Activated CD4-positive, alpha-beta T cell treated with anti-CD3 and anti-CD28 coated beads for 24 hours (primary cell): ENCODE measurements at regions not wholly inside any gene's neighbourhood (a gene's known extent, or its start where the extent isn't known, plus 50 kb on each side); places are given as distances from the start of the nearest gene placed in this dataset.

ENCODE experiments used
- DNase-seq, 2 donors: peaks; one replicate each; pipeline ENCODE4 v3.0.0-alpha.2; 2020; ENCODE audit warnings: low read depth in 2 of 2

DNA sequence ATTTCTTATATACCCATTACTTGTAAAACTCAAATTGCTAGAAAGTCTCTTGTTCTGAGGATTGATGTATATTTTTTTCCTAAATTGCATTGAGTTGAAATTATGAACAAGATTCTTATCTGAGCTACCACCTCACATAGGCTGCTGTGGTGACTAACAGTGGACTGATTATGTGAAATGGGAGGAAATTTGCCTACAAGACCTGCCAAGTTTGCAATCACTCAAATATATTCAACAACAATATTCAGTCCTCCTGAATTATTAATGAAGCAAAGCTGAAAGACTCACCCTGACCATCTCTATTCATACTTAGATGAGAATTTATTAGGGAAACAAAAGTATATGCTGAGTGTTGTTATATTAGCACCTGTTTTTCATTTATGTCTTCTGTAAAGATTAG is 412.6 kb upstream of the SEMA6D start:
- DNase-seq, result no peak

DNA sequence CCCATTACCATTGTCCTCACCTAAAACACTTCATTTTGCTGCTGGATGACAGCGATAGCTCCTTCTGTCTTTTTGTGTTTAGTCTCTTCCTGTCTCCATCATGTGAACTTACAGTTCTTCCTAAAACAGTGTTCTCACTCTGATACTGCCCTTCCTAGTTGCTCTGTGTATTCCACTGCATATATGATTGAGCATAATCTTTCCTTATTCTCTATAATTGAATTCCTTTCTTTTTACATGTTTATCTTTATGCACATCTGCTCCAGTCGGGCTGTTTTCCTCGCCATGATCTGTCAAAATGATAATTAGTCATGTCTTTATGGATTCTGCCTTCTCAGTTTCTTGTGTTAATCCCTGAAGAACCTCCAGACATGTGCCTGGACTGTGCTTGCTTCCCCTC is 405.1 kb upstream of the SEMA6D start:
- no peak for DNase-seq

DNA sequence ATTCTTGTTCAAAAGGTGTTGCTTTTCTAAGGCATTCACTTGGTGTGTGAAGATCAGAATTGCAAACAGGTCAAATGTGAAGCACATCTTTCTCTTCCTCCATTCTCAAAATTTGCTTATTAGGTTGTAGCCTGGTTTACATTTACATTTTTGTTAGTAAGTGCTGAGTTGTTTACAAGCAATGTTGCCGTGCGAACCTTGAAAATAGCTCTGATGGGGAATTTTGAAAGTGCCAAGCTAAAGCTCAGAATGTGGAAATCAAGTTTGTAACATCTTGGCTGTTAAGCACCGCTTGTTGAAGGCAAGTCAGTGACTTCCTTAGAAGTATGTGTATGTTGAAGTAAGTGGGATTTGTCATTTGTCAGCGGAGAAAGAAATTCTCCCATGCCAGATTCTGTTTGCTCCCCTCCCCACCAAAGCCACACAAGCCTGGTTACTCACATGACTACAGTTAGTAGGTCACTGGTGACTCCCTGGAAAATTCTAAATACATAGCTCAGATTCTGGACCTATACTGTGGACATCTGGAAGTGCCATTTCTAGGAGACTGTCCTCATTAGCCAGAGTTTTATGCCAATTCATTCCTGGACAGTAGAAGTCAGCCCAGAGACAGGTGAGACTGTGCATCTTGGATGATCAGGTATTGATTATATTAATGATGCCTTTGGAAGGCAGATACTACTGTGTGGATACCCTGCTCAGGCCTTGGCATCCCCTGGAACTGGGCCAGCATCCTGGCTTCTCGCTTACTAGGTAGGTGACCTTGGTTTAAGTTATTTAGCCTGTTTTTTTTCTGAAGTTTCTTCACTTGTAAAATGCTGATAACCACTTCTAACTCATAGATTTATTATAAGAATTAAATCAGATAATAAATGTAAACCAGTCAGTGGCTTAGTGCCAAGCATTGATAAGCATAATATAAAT is 390.6 kb upstream of the SEMA6D start:
- DNase-seq, result no peak

DNA sequence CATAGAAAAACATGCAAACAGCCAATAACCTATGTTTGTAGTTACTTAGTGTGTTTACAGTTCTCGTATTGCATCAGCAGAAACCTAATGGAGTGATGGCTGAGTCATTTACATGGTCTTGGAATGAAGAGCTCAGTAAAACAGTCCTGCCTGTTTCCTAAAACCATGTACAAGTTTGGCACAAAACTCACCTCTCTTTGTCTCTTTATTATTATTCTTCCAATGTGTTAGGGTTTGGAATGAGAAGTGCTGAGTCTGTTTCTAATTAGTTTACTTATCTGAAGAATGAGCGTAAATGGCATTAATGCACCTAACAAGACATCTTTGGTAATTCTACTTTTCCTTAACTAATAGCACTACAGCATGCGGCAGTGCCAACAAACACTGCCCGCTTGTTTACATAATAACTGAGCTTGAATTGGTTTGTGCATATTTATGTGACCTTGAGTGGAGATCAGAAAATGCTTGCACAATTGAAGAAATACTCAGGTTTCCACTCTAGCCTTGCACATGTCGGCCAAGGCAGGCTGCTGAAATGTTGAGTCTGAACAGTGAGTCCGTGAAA is 385.4 kb upstream of the SEMA6D start:
- DNase-seq, result no peak

DNA sequence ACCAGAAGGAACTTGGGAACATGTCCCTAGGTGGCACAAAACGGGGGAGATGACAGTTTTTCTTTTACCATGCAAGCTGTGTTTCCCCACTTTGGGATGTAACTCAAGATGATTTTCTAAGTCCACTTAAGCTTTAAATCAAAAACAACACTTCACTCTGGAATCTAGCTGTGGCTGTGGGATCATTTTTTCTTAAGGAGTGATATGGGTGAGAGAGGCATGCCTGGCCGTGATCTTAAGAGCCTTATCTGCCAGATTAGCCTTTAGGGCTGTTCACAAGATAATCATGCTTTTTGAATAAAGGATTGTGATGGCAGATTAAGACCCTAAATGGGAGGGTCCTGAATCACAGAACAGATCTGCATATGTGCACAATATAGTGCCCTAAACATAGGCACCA is 384.8 kb upstream of the SEMA6D start:
- DNase-seq, result no peak

DNA sequence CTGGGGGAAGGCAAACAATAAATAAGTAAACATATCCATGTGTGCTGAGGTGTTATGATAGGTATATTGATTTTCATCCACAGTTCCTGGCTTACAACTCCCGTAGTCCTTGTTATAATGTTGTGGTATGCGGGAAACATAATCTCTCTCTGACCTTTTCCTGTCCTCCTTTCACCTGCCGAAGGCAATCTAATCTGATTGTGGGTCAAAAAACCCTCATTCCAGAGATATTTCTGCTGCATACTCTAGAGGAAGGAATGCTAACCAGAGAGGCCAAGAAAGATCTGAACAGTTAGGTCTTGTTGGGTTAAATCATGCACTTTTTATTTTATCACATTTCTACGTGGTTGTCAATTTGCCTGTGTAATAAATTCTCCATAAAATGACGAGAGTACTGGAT is 383.6 kb upstream of the SEMA6D start:
- no peak for DNase-seq

DNA sequence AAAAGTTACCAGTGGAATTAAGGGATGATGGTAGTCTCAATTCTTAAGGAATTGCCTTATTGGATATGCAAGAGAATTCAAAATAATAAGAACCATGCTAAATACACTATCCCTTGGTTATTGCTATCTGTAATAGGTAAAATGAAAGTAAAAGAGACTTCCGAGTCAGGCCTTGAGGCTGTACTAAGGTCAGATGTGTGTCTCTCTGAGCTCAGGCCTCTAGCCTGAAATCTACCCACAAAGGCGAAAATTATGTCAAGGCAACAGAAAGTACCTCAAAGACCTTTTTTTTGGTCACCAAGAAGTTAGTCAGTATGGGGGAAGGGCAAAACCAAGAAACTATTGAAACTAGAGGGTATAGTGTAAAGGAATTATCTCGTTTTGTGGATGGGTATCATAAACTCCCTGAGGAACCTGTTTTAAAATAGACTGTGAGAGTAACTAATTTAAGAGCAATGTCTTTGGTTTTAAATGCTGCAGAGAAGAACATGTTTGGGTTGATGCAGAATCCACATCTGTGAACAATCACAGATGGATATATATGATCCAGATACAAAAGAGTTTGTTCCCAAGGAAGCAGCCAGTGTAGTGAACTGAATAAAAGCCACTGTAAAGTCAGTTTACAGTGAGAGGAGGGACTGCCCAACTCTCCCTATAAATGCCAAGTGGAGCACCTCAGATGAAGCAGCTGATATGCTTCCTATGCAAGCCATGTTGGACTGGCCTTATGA is 382.3 kb upstream of the SEMA6D start:
- no peak for DNase-seq

DNA sequence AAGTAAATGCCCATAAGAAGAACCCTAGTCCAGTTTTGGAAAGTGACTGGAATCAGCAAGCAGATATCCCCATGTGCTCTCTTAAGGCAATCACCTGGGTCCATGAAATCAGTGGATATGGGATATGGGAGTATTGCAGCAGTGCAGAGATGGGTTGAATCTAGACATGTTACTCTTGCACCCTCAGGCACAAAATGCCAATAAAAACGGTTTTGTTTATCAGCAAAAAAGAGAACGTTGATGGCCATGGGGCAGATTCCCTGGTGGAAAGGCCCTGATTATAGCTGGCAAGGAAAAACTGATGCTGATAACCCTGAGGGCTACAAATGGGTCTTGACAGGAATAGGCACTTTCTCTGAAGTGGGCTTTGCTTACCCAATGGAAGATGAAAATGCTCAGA is 380.2 kb upstream of the SEMA6D start:
- no peak for DNase-seq

DNA sequence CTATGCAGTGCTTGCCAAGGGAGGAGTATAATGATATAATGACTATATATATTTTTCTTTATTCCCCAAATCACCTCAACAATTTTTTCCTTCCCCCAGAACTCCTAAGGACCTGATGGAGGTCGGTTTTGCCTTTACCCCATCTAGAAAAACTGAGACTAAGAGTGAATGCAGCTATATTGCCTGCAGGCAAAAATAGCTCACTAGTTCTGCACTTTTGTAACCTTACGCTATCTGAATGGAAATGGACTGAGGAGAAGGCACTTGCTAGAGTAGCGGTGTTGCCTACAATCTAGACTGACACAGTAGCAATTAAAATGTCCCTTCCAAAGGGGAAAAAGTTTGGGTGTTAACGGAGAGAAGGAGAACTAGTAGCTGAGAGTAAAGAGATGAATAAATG is 379.5 kb upstream of the SEMA6D start:
- DNase-seq, result no peak

DNA sequence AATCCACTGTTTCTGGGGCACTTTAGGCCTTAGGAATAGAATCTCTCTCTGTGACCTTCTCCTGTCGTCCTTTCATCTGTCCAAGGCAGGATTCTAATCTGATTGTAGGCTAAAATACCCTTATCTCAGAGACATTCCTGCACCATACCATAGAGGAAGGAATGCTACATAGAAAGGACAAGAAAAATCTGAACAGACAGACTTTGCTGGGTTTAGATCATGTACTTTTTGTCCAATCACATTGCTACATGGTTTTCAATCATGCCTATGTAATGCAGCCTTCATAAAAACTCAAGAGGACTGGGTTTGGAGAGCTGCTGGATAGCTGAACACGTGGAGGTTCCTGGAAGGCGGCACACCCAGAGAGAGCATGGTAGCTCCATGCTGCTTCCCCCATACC is 378.5 kb upstream of the SEMA6D start:
- DNase-seq, result no peak

DNA sequence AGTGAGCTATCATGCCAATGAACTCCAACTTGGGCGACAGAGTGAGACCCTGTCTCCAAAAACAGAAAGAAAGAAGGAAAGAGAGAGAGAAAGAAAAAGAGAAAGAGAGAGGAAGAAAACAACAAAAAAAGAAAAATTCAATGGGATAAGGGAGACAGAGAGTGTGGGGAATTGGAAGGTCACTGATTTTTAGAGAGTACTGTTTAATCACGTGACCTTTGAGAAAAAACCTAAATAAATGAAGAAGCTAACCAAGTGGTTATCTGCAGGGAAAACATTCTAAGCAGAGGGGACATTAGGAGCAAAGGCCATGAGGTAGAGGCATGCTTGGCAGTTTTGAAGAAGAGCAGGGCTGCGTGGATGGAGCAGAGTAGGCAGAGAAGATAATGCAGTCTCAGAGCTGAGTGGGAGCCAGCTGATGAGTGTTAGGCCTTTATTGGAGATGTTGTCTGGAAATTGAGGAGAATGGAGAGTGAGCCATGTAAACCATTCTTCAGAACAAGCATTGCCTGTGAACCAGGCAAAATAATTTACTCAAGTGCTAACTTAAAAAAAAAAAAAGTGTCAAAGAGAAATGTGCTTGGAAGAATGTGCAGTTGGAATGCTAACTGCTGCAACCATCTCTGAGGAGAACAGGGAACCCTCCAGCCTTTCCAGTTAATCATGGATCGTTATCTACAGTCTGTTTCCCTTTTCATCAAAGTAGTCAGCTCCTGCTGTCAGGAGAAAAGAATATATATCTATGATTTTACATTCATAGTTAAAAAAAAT is 377.3 kb upstream of the SEMA6D start:
- no peak for DNase-seq

DNA sequence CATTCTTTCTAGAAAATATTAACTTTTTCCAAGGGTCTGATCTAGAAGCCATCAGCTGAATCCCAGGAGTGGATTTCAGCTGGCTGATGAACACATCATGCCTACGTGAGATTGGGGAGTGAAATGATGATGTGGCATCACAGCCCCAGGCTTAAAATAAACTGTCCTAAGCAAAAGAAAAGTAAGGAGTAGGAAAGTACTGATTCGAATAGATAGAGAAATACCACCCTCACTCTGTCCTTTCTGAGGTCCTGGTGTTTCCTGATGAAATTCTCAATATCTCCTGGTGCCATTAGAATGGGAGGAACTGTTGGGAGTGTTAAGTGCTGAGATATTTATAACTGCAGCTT is 376.8 kb upstream of the SEMA6D start:
- no peak for DNase-seq

DNA sequence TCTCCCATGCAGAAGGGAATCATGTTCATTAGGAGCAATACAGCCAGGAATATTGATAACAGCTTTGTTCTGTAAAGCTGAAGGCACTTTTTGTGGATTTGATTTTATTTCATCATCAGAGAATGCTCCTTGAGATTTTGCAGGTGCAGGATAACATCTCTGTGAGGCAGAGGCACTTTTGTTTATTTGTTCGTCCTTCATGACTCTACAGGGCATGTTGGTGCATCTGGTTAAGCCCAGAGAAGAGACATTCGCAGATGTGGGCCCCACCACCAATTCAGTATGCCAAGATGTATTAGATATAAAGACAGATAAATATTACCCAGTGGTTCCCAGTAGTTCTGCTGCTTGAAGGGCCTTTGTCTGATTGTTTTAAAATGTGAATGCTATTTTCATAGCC is 368.1 kb upstream of the SEMA6D start:
- no peak for DNase-seq

DNA sequence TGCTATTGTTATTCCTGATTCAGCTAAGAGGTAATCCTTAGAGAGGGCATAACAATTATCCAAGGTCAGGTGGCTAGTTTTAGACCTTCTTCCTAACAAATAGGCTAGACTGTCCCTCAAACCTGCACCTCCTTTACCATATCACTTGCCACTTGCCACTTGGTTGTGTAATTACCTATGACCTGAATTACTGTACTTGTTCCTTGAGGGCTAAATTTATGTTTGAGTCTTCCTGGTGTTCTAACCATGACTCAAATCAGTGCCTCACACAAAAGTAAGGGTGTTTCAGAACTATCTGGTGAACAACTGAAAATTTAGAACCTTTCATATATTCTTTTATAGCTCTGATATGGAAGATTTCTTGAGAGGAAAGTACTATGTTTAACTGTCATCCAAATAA is 365.8 kb upstream of the SEMA6D start:
- no peak for DNase-seq

DNA sequence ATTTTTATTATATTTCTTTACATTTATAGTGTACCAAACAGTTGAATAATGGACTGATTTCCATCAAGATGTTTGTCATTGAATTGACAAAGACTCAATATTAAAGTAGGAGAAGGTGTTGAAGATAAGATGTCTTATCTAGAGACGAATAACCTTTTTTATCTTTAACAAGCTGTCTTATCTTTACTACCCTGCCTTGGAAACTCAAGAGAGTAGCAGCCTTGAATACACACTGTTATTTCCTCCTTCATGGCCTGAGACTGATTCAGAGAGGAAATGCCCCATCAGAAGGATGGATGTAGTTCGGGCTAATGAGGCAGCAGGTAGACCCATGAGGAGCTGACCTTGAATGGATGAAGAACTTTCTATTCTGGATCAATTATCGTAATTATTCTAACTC is 365.1 kb upstream of the SEMA6D start:
- DNase-seq, result no peak

DNA sequence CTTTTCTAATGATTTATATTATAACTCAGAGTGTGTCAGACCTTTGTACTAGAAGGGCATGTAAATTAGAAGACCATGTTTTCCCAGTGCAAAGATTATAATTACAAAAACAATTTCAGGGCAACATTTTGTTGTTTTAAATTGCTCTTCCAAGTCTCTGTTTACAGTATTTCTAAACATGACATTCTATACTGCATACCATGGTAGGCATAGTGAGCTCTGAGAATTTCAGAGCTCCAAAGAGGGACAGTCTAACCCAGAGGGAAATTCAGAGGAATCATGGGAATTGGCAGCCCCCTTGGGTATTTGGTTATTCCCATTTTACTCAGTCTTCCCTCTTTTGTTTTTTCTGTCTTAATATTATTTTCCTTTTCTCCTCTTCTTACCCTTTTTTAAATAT is 361.5 kb upstream of the SEMA6D start:
- no peak for DNase-seq

DNA sequence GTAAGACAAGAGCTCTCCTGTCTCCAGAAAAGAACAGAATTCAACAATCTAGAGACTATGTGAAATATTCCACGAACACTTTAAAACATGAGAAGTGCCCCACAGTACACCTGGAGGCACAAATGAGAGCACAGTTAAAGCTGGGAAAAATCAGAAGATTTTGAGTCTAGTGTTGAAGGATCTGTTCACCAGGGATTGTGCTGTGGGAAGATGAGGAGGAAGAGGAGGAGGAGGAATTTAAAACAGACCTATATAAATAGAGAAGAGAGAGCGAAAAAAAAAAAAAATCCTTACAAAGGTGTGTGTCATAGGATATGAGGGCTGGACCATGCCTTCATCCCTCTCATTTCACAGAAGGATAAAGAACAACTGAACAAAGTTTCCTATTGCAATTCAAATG is 361.0 kb upstream of the SEMA6D start:
- no peak for DNase-seq

DNA sequence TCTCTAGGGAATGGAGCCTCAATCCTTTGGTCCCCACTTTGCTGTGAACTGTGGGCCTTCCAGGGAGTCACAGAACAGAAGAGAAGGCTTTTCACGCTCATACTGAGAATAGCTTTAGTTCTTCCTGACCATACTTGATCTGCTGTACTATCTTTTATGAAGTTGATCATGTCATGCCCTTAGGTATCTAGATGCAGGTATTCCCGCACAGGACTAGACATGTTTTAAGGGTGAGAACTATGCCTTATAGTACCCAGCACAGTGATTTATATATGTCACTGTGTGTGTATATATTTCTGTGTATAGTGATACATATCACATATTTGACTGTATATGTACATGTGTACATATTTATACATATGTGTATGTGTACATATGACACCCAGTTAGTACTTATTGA is 358.4 kb upstream of the SEMA6D start:
- DNase-seq, result no peak

DNA sequence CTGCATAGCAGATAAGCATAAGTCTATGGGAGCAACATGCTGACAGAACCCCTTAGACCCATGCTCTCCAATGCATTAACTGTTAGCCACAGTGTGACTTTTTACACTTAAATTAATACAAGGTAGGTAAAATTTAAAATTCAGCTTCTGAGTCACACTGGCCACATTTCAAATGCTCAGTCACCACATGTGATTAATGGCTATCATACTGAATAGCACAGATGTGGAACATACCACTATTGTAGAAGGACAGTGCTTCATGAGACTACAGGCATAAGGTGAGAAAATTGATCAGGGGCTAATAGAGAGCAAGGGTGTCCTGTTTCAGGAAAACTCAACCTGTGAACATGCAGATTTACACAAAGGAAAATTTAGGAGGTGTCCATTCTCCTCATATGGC is 357.0 kb upstream of the SEMA6D start:
- DNase-seq, result no peak

DNA sequence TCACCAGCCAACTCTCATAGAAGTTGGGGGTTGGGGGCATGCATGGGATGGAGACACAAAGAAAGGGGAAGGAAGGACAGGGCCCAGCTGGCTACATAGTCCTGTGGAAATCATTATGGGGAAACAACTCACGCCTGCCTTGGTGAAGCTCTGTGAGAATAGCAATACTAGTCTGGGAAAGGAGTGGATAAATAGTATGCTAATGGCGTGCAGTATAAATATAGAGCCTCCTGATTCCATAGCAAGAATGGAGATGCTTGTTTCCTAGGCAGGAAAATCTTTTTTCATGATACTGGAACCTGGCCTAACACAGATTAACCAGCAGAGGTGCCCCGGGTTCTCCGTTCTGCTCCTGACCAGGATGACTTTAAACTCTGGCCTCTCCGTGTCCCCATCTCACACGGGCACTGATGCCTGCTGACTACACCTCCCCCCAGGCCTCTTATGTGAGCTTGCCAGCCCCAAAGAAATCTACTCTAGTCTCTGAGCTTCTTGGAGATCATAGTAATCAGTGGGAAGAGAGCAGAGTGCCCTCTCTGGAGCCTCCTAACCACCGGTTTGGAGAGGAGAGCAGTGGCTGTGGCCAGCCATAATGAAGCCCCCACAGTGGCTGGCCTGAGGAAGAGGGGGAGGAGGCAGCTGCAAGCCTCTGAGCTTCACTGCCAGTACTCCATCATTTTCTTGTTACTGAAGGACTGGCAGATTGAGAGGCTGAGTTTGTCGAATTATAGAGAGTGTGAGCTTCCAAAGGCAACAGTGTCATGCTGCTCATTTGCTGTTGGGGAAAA is 355.0 kb upstream of the SEMA6D start:
- no peak for DNase-seq

DNA sequence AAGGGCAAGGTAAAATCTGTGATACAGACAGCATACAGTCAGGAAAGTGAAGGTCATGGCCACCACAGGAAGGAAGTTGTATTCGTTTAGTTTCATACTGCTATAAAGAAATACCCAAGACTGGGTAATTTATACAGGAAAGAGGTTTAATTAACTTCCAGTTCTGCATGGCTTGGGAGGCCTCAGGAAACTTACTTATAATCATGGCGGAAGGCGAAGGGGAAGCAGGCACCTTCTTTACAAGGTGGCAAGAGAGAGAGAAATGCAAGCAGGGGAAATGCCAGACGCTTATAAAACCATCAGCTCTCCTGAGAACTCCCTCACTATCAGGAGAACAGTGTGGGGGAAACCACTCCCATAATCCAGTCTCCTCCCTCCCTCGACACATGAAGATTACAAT is 353.7 kb upstream of the SEMA6D start:
- DNase-seq, result no peak
